ENCODE measurements at regions not wholly inside any gene's neighbourhood (a gene's known extent, or its start where the extent isn't known, plus 50 kb on each side); places are given as distances from the start of the nearest gene placed in this dataset.

DNA sequence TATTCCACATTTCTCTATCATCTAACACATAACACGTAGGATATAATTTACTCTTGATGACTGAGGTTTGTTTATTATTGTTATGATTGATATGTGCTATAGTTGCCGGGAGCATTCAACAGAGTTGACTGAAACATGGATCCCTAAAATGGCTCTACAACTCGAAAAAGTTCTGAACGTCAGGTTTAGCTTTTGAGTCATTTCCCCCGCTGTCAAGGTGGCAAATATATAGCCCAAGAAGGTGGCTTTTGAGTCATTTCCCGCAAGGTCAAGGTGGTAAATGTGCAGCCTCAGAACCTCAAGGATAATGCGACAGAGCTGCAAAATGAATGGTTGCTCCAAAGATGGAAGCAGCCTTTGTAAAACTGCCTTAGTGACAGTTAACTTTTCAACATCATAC, 104.0 kb downstream of the NIBAN1 start:
- H3K4me1 ChIP-seq = peaks cover 7 to 24% of the 10 kb centered on the region in 2 donors
- no peaks in the 10 kb centered on the region for H3K9me3 ChIP-seq
- intact Hi-C loops (cut with DNase I) = no loop called here
- H3K4me3 ChIP-seq = no peak overlapping the region
- no peak overlapping the region for H3K27ac ChIP-seq
- no peak for TF ChIP-seq CTCF (IDR thresholded peaks at IDR 0.05)
- DNase-seq (ENCODE audit: low spot score in 2 of 2) = no peak
- H3K27me3 ChIP-seq = no peaks in the 10 kb centered on the region
- H3K36me3 ChIP-seq = peaks cover 0 to 3% of the 10 kb centered on the region in 2 donors

DNA sequence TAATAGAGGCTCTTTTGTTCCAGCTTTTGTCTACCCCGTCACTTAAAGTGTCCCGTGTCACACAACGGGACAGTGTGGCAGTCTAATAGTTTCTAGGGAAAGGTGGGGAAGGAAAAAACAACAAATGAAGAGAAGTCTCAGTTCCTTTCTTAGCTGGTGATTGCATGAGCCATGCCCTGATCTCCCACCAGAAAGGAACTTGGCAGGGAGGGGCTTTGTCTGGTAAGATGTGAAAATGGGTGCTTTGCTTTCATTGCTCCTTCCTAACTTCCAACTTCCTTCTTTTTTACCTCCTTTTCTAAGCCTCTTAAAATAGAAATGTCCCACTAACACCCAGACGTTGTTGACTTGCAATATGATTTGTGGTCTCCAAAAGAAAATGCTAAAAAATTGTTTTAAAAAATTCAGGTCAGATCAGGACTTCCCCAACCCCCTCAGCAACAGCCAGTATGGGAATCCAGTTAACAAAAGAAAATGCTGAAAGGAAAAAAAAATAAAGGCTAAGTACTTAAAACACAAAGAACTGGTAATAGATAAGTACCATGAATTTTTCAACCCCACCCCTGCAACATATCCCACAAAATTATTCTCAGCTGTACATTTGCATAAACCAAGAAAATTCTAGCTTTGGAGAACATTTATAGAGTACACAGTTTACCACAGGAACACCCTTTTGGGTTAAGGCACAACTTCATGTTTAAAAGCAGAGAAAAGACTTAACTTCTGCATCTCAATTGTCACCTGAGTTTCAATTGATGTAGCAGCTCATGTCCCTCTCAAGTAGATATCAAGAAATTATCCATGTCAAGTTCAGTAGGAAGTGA, 106.2 kb downstream of the NIBAN1 start:
- Histone ChIP-seq H3K27me3 (no peaks in the 10 kb centered on the region), H3K9me3 (no peaks in the 10 kb centered on the region), H3K4me3 (no peak overlapping the region), H3K27ac (peak overlapping the region; percentile 69 to 81), H3K36me3 (no peaks in the 10 kb centered on the region), H3K4me1 (peaks cover 7 to 26% of the 10 kb centered on the region in 2 donors)
- intact Hi-C loops (cut with DNase I) = no loop called here
- TF ChIP-seq CTCF (IDR thresholded peaks at IDR 0.05) = no peak
- no peak for DNase-seq (ENCODE audit: low spot score in 2 of 2)

DNA sequence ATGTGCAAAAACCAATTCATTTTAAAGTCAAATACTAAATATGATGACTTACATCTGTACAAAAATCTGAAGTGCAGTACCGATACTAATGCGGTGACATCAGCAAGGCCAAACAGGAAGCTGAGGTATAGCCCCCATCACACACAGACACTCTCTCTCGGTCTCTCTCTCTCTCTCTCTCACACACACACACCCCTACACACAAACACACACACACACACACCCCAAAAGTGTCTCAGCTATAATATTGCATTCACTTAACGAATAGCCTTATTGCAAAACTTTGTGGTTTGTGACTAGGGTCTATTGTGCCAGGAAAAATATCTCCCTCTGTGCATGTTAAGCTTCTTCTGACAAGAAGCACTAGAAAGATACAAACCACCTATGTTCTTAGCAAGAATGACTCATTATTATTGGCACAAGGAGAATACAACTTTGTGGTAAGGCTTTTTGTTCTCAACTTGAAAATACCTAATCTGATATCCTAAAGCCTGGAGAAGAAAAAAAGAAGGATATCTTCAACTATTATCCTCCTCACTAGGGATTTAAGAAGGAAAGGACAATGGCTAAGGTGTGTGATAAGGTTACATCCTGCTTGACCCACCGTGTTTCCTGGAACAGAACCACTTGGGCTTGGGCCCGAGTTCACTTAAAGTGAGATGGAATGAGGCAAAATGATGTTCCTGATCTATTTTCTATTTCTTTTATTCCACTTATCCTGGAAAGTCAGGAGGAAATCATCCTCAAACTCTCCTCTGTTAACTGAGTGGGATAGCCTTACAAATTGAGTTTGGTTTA, 107.1 kb downstream of the NIBAN1 start:
- DNase-seq (ENCODE audit: low spot score in 2 of 2) = no peak
- intact Hi-C loops (cut with DNase I) = no loop called here
- Histone ChIP-seq H3K4me1 (peaks cover 7 to 26% of the 10 kb centered on the region in 2 donors), H3K27ac (peak overlapping the region; percentile 69 to 81), H3K36me3 (no peaks in the 10 kb centered on the region), H3K4me3 (no peak overlapping the region), H3K27me3 (no peaks in the 10 kb centered on the region), H3K9me3 (no peaks in the 10 kb centered on the region)
- no peak for TF ChIP-seq CTCF (IDR thresholded peaks at IDR 0.05)

- DNase-seq (ENCODE audit: low spot score in 2 of 2) = no peak
- Histone ChIP-seq H3K27me3 (no peaks in the 10 kb centered on the region), H3K27ac (peak overlapping the region; percentile 6 to 81), H3K36me3 (no peaks in the 10 kb centered on the region), H3K9me3 (no peaks in the 10 kb centered on the region), H3K4me1 (peaks cover 7 to 26% of the 10 kb centered on the region in 2 donors), H3K4me3 (no peak overlapping the region)
- no peak for TF ChIP-seq CTCF (IDR thresholded peaks at IDR 0.05)
- intact Hi-C loops (cut with DNase I) = no loop called here
These were observed 107.7 kb downstream of the NIBAN1 start for GRCh38 chr1:184866586-184866985.

- H3K27me3 ChIP-seq = no peaks in the 10 kb centered on the region
- H3K36me3 ChIP-seq = no peaks in the 10 kb centered on the region
- H3K4me1 ChIP-seq = peaks cover 7 to 29% of the 10 kb centered on the region in 2 donors
- intact Hi-C loops (cut with DNase I) = no loop called here
- peak overlapping the region in 1 of 2 donors; percentile 81 for H3K27ac ChIP-seq
- no peak for DNase-seq (ENCODE audit: low spot score in 2 of 2)
- H3K4me3 ChIP-seq = no peak overlapping the region
- TF ChIP-seq CTCF (IDR thresholded peaks at IDR 0.05) = no peak
- no peaks in the 10 kb centered on the region for H3K9me3 ChIP-seq
These were observed 108.5 kb downstream of the NIBAN1 start for GRCh38 chr1:184865831-184866230.

Measured in ascending aorta (tissue), 2 donors.